Activated CD4-positive, alpha-beta T cell treated with anti-CD3 and anti-CD28 coated beads, Interleukin-2, amount 10 ng/mL, durations not matched to agents 7 days and 5 days (primary cell): ENCODE measurements at regions not wholly inside any gene's neighbourhood (a gene's known extent, or its start where the extent isn't known, plus 50 kb on each side); places are given as distances from the start of the nearest gene placed in this dataset.
"Not testable (repeated sequence)": the region's sequence is repeated elsewhere in the genome, so short reads cannot be mapped to it uniquely, and the experiment has no call there.

ENCODE experiments used
- CTCF ChIA-PET: fragments of 350-600 bp; sonication (Branson Sonifier 250); formaldehyde crosslinking; loops from one replicate; lab custom pipeline; 2021; ENCODE audit warnings: antibody characterized with exemption; lab: Charles Lee
- POLR2A ChIA-PET: fragments of 350-600 bp; sonication (Branson Sonifier 250); formaldehyde crosslinking; loops from one replicate; lab custom pipeline; 2021; ENCODE audit warnings: antibody characterized with exemption; lab: Charles Lee
- DNase-seq: peaks from one replicate; pipeline ENCODE4 v3.0.0-alpha.2; 2020
- H3K27ac Mint-ChIP-seq: one replicate; pipeline ENCODE4 v1.8.0; 2021; ENCODE audit warnings: mild to moderate bottlenecking, moderate library complexity, mixed read lengths
- H3K27me3 Mint-ChIP-seq: one replicate; pipeline ENCODE4 v1.8.0; 2021; ENCODE audit warnings: mixed read lengths
- H3K36me3 Mint-ChIP-seq: one replicate; pipeline ENCODE4 v1.8.0; 2021; ENCODE audit warnings: low read depth, mixed read lengths
- H3K4me1 Mint-ChIP-seq: one replicate; pipeline ENCODE4 v1.8.0; 2021; ENCODE audit warnings: mixed read lengths
- H3K4me3 Mint-ChIP-seq: one replicate; pipeline ENCODE4 v1.8.0; 2021; ENCODE audit warnings: mild to moderate bottlenecking, moderate library complexity, mixed read lengths
- H3K9me3 Mint-ChIP-seq: one replicate; pipeline ENCODE4 v1.8.0; 2021; ENCODE audit warnings: mixed read lengths

DNA sequence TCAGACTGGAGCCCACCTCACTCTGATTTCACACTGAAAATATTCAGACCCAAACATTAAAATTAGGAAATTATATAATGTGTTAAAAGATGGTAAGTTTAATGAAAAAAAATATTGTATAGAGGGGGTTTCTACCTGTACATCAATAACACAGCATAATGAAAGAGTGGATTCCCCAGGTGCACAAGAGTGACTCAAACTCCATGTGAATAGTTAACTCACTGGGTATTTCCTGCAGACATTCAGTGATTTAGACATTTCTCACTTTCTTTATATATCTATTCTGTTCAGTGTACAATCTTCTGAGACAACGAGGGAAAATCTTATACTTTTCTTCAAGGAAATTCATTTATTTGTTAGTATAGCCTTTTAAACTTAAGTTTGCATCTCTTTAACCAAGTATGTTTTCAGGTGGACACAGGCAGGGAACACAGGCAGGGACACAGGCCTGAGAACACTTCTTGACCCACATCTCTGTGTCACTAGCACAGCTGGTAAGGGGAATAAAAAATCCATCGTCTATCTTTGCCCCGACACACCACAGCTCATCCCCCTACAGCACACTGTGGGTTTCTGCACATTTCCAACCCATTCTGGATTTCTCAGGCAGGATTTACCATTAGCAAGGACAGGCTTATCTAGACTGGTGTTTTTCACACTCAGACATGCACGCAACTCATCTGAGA lies 525.5 kb upstream of the BOD1L1 start:
- Mint-ChIP-seq H3K27ac (no peak overlapping the region), H3K9me3 (no peaks in the 10 kb centered on the region), H3K27me3 (no peaks in the 10 kb centered on the region), H3K4me1 (no peaks in the 10 kb centered on the region), H3K36me3 (no peaks in the 10 kb centered on the region), H3K4me3 (no peak overlapping the region)
- no peak for DNase-seq
- CTCF ChIA-PET, result interaction anchor here (1.6 kb wide), 1 partner anchor 16 kb away, joined by 3 read pairs; no protein-coding TSS in a partner anchor
- POLR2A ChIA-PET, result no interaction called here

DNA sequence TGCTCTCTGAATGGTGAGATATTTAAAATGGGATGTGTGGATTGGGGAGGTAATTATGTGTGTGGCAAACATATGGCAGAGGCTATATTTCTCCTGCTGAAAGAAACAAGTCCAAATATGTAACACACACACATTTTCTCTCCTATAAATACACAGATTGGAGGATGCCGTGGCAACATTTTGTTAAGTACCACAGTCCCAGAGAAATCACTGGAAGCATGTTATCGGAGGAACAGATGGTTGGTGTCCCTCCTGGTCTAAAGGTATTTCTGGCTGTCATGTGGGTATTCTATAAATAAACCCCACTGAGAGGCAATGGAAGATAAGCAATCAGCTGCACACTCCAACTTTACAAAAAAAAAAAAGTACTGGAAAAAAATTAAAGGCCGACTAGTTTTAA lies 528.3 kb upstream of the BOD1L1 start:
- no peak overlapping the region for H3K4me3 Mint-ChIP-seq
- DNase-seq, result no peak
- CTCF ChIA-PET, result interaction anchor here (0.7 kb wide), 1 partner anchor 141 kb away, joined by 4 read pairs; no protein-coding TSS in a partner anchor
- no peaks in the 10 kb centered on the region for H3K36me3 Mint-ChIP-seq
- H3K27me3 Mint-ChIP-seq, result no peaks in the 10 kb centered on the region
- POLR2A ChIA-PET, result no interaction called here
- H3K27ac Mint-ChIP-seq, result no peak overlapping the region
- no peaks in the 10 kb centered on the region for H3K4me1 Mint-ChIP-seq
- no peaks in the 10 kb centered on the region for H3K9me3 Mint-ChIP-seq

DNA sequence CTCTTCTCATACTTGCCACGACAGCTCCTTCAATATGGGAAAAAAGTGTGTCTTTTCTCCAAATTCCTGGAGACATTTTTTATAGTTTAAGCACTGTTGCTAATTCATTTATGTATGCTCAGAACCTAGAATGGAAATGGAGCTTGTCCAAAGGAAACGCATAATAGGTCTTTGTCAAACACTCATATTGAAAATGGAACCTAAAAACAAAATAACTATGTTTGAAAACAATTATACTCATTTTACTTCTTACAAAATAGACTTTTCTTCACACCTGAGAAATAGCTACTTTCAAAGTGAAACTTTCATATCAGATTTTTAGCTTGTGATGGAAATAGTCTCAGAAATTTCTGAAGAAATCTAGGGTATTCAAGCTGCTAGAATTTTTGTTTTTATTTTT lies 529.7 kb upstream of the BOD1L1 start:
- H3K27ac Mint-ChIP-seq, result no peak overlapping the region
- H3K4me3 Mint-ChIP-seq, result no peak overlapping the region
- no peaks in the 10 kb centered on the region for H3K9me3 Mint-ChIP-seq
- H3K4me1 Mint-ChIP-seq, result no peaks in the 10 kb centered on the region
- H3K27me3 Mint-ChIP-seq, result no peaks in the 10 kb centered on the region
- H3K36me3 Mint-ChIP-seq, result no peaks in the 10 kb centered on the region
- ChIA-PET POLR2A (no interaction called here), CTCF (no interaction called here)
- no peak for DNase-seq

DNA sequence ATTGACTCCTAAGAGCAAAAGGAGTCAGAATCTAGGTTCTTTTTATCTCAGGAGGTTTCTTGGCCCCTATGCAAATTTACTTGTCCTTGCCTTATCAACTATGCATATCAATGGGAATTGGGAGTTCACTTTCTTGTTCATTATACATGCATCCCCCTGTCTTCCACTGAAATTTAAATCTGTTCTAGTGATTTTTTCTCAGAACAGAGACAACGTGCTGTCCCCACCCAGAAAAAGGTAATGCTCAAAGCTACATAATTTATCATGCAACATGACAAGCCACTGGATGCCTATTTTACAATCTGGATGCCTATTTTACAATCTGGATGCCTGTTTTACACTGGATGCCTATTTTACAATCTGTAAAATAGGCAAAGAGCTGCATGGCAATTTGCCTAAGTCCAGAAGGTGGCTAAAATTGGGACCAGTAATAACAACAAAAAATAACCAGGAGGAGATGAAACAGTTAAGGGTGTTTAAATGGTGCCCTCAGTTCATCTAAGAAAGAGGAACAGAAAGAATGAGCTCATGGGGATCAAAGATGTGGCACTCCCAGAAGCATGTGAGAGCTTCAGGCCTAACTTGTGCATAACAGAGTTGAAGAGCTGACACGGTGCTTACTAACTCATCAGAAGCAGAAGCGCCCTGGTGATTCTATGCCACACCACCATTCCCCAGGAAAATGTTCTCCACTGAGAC lies 537.8 kb upstream of the BOD1L1 start:
- CTCF ChIA-PET, result no interaction called here
- H3K27me3 Mint-ChIP-seq, result no peaks in the 10 kb centered on the region
- H3K36me3 Mint-ChIP-seq, result no peaks in the 10 kb centered on the region
- POLR2A ChIA-PET, result no interaction called here
- no peak for DNase-seq
- no peak overlapping the region for H3K27ac Mint-ChIP-seq
- H3K4me3 Mint-ChIP-seq, result no peak overlapping the region
- H3K4me1 Mint-ChIP-seq, result no peaks in the 10 kb centered on the region
- H3K9me3 Mint-ChIP-seq, result no peaks in the 10 kb centered on the region

DNA sequence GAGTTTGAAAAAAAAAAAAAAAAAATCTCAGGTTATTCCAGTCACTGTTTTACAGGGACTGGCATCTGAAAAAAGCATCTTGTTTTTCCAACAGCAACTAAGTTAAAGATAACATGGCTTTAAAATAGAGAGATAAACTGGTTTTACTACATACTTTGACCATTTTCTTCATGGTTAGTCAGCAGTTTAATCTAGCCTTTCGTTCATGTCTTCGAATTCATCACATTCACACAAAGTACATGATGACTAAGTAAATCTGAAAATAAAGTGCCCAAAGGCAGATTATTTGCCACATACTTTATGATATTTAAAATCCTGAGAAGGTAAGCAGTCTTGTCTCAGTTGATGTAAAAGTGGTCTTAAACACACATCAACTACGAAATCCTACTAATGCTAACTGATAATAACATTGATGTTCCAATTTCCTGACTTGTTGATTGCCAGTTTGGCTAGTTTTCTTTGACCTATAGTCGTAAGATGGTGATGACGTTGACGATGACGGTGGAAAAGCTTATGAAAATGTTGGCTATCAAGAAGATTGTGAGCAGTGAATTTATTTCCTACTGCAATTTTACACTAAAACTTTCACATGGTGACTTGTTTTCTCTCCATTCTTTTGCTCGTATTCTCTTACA lies 540.5 kb upstream of the BOD1L1 start:
- no peaks in the 10 kb centered on the region for H3K36me3 Mint-ChIP-seq
- POLR2A ChIA-PET, result no interaction called here
- no peaks in the 10 kb centered on the region for H3K9me3 Mint-ChIP-seq
- CTCF ChIA-PET, result interaction anchor here (1.4 kb wide), 1 partner anchor 14 kb away, joined by 3 read pairs; no protein-coding TSS in a partner anchor
- no peak for DNase-seq
- H3K27me3 Mint-ChIP-seq, result no peaks in the 10 kb centered on the region
- no peak overlapping the region for H3K27ac Mint-ChIP-seq
- H3K4me3 Mint-ChIP-seq, result no peak overlapping the region
- no peaks in the 10 kb centered on the region for H3K4me1 Mint-ChIP-seq

DNA sequence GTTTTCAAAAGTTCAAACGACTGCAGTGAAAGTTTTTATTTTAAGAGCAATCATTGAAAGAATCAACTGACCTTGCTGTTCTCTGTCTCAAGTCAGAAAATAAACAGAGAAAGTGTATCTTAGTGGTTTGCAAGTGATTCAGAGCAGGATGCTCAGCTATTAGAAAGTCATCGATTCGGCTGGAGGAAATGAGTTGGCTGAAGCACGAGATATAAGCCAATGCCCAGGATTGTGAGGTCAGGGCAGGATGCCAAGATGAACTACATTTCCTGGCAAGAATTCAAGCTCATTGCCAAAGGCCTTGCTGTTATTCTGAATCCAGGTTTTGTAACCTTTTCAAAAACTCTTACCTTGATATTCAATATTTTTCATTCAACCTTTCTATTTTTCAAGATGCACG lies 541.4 kb upstream of the BOD1L1 start:
- Mint-ChIP-seq H3K4me1 (no peaks in the 10 kb centered on the region), H3K9me3 (no peaks in the 10 kb centered on the region), H3K27me3 (no peaks in the 10 kb centered on the region), H3K4me3 (no peak overlapping the region), H3K36me3 (no peaks in the 10 kb centered on the region), H3K27ac (no peak overlapping the region)
- DNase-seq, result no peak
- POLR2A ChIA-PET, result no interaction called here
- CTCF ChIA-PET, result interaction anchor here (1.4 kb wide), 1 partner anchor 15 kb away, joined by 3 read pairs; no protein-coding TSS in a partner anchor

GRCh38 chr4:14169460-14169859 lies 541.9 kb upstream of the BOD1L1 start:
- ChIA-PET POLR2A (no interaction called here), CTCF (interaction anchor here (1.4 kb wide), 1 partner anchor 16 kb away, joined by 3 read pairs; no protein-coding TSS in a partner anchor)
- Mint-ChIP-seq H3K9me3 (no peaks in the 10 kb centered on the region), H3K36me3 (no peaks in the 10 kb centered on the region), H3K4me3 (no peak overlapping the region), H3K27me3 (no peaks in the 10 kb centered on the region), H3K27ac (no peak overlapping the region), H3K4me1 (no peaks in the 10 kb centered on the region)
- no peak for DNase-seq

GRCh38 chr4:14169940-14170339 lies 542.4 kb upstream of the BOD1L1 start:
- POLR2A ChIA-PET, H3K36me3 Mint-ChIP-seq, DNase-seq, H3K9me3 Mint-ChIP-seq, H3K27me3 Mint-ChIP-seq, H3K27ac Mint-ChIP-seq, H3K4me1 Mint-ChIP-seq, H3K4me3 Mint-ChIP-seq, CTCF ChIA-PET: not testable (repeated sequence)

DNA sequence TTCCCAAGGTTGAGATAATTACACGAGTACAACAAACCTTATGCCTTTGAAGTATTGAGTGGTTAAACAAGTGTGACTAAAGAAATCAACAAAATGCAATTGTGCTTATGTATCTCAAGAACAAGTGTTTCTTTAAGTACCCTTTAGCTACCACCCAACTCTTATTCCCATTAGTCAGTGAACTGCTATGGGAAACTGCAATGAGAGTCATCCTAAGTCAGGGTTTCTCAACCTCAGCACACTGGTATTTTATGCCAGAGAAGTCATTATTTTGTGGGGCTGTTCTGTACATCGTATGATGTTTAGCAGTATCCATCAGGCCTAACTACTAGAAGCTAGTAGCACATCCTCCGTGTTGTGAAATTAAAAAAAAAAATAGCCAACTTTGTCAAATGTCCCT lies 549.1 kb upstream of the BOD1L1 start:
- CTCF ChIA-PET, result interaction anchor here (0.8 to 1.3 kb wide), 2 partner anchors 14 to 106 kb away, joined by 3 to 5 read pairs; no protein-coding TSS in a partner anchor
- H3K4me1 Mint-ChIP-seq, result peaks cover 20% of the 10 kb centered on the region
- no peaks in the 10 kb centered on the region for H3K36me3 Mint-ChIP-seq
- H3K27ac Mint-ChIP-seq, result no peak overlapping the region
- peaks cover 7% of the 10 kb centered on the region for H3K9me3 Mint-ChIP-seq
- DNase-seq, result no peak
- no peak overlapping the region for H3K4me3 Mint-ChIP-seq
- POLR2A ChIA-PET, result no interaction called here
- H3K27me3 Mint-ChIP-seq, result no peaks in the 10 kb centered on the region

GRCh38 chr4:14177987-14178386 lies 550.5 kb upstream of the BOD1L1 start:
- Mint-ChIP-seq H3K4me1 (peaks cover 20% of the 10 kb centered on the region), H3K27me3 (no peaks in the 10 kb centered on the region), H3K36me3 (no peaks in the 10 kb centered on the region), H3K4me3 (no peak overlapping the region), H3K9me3 (peaks cover 7% of the 10 kb centered on the region), H3K27ac (peak overlapping the region; percentile 82)
- peak; percentile 5 for DNase-seq
- POLR2A ChIA-PET, result no interaction called here
- CTCF ChIA-PET, result interaction anchor here (1.3 kb wide), 1 partner anchor 15 kb away, joined by 3 read pairs; no protein-coding TSS in a partner anchor

DNA sequence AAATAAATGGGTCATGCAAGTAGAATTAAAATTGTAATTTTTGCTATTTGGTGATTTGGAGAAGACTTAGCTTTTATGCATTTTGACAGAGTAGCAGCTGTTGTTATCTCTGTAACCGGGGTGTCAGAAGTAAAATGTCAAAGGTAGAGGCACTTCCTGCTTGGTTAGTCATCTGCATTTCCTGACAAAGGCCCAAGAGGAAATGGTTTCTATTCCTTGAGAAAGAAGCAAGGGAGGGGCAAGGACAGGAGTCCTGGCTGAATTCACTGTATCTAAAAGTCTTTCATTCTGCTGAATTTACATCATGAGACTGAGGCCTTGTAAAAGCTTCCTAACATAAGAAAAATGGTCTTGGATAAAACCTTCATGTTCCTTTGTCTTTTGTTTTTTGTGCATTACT lies 550.9 kb upstream of the BOD1L1 start:
- H3K27me3 Mint-ChIP-seq, result no peaks in the 10 kb centered on the region
- DNase-seq, result peak; percentile 8
- peak overlapping the region; percentile 82 for H3K27ac Mint-ChIP-seq
- ChIA-PET POLR2A (no interaction called here), CTCF (no interaction called here)
- peaks cover 7% of the 10 kb centered on the region for H3K9me3 Mint-ChIP-seq
- H3K4me1 Mint-ChIP-seq, result peaks cover 20% of the 10 kb centered on the region
- no peak overlapping the region for H3K4me3 Mint-ChIP-seq
- H3K36me3 Mint-ChIP-seq, result no peaks in the 10 kb centered on the region

- POLR2A ChIA-PET, result no interaction called here
Measured at GRCh38 chr4:14180166-14180565, 552.6 kb upstream of the BOD1L1 start.

GRCh38 chr4:14180983-14181601 lies 553.6 kb upstream of the BOD1L1 start:
- Mint-ChIP-seq H3K4me1 (peaks cover 20% of the 10 kb centered on the region), H3K27ac (no peak overlapping the region), H3K4me3 (no peak overlapping the region), H3K36me3 (no peaks in the 10 kb centered on the region), H3K27me3 (no peaks in the 10 kb centered on the region), H3K9me3 (peaks cover 7% of the 10 kb centered on the region)
- DNase-seq, result no peak
- CTCF ChIA-PET, result no interaction called here
- POLR2A ChIA-PET, result no interaction called here

More at GRCh38 chr4:14180166-14180565, 552.6 kb upstream of the BOD1L1 start:
- no peak for DNase-seq
- H3K27me3 Mint-ChIP-seq, result no peaks in the 10 kb centered on the region
- H3K36me3 Mint-ChIP-seq, result no peaks in the 10 kb centered on the region
- H3K4me3 Mint-ChIP-seq, result no peak overlapping the region
- peaks cover 20% of the 10 kb centered on the region for H3K4me1 Mint-ChIP-seq
- peaks cover 7% of the 10 kb centered on the region for H3K9me3 Mint-ChIP-seq
- CTCF ChIA-PET, result no interaction called here
- no peak overlapping the region for H3K27ac Mint-ChIP-seq
